OCI-LY7 (cell line): ENCODE measurements at regions not wholly inside any gene's neighbourhood (a gene's known extent, or its start where the extent isn't known, plus 50 kb on each side); places are given as distances from the start of the nearest gene placed in this dataset.

Experiments
- EZH2phosphoT487 ChIP-seq: fragments of 200-600 bp; sonication (generic); IDR thresholded peaks from 2 replicates; pipeline ENCODE4 v1.6.1; 2018; ENCODE audit warnings: low read depth, borderline replicate concordance, mild to moderate bottlenecking, mixed run types, antibody characterized with exemption, low read length, moderate library complexity, mixed read lengths
- TF ChIP-seq, protein P1 (sequence below): fragments of 200-600 bp; sonication (generic); conservative IDR thresholded peaks from 2 replicates; pipeline ENCODE4 v1.5.1; 2014; ENCODE audit warnings: mild to moderate bottlenecking, antibody characterized with exemption, low read length, moderate library complexity, mixed read lengths

DNA sequence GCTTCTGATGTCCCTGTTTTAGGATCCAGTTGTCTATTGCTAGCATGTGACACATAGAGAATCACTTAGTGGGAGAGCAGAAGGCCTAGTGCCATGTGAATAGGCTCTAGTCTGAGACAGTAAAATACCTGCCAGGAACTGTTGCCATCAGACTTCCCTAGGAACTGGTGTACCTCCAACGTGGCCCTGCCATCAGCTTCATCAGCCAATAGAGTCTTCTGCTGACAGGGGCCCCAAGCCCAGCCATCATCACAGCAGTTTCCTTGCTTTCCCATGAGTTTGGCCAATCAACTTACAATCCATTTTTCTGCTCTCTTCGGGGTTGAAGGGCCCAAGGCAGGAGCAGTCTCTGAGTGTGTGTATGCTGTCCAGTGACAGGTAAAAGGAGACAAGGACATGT, 128.4 kb upstream of the ADRA1B start:
- TF ChIP-seq, protein P1, sequence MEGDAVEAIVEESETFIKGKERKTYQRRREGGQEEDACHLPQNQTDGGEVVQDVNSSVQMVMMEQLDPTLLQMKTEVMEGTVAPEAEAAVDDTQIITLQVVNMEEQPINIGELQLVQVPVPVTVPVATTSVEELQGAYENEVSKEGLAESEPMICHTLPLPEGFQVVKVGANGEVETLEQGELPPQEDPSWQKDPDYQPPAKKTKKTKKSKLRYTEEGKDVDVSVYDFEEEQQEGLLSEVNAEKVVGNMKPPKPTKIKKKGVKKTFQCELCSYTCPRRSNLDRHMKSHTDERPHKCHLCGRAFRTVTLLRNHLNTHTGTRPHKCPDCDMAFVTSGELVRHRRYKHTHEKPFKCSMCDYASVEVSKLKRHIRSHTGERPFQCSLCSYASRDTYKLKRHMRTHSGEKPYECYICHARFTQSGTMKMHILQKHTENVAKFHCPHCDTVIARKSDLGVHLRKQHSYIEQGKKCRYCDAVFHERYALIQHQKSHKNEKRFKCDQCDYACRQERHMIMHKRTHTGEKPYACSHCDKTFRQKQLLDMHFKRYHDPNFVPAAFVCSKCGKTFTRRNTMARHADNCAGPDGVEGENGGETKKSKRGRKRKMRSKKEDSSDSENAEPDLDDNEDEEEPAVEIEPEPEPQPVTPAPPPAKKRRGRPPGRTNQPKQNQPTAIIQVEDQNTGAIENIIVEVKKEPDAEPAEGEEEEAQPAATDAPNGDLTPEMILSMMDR = no peak
- no peak for TF ChIP-seq EZH2phosphoT487
